ENCODE measurements at regions not wholly inside any gene's neighbourhood (a gene's known extent, or its start where the extent isn't known, plus 50 kb on each side); places are given as distances from the start of the nearest gene placed in this dataset.

- TF ChIP-seq EZH2 (IDR thresholded peaks at IDR 0.05) (no peak), POLR2AphosphoS5 (IDR thresholded peaks at IDR 0.05; ENCODE audit: borderline replicate concordance, low read depth, low read length) (no peak), FOXP2 (optimal IDR thresholded peaks at IDR 0.05; ENCODE audit: control extremely low read depth, extremely low read length, insufficient read depth) (no peak)
These were observed 66.8 kb downstream of the CD24 start for GRCh38 chr6:106907754-106908153.
